SK-N-SH treated with all-trans-retinoic acid at 6 μM for 48 hours (cell line): ENCODE measurements at regions not wholly inside any gene's neighbourhood (a gene's known extent, or its start where the extent isn't known, plus 50 kb on each side); places are given as distances from the start of the nearest gene placed in this dataset.
"Not testable (repeated sequence)": the region's sequence is repeated elsewhere in the genome, so short reads cannot be mapped to it uniquely, and the experiment has no call there.

Experiments
- ATAC-seq: fragments of 200-7000 bp; cut with Tn5 transposase; 3 replicates; pipeline ENCODE4 v1.9.1; 2020; ENCODE audit warnings: mild to moderate bottlenecking, moderate library complexity
- ARNTL ChIP-seq: fragments of 450-650 bp; formaldehyde crosslinking; IDR thresholded peaks from 2 replicates; pipeline ENCODE4 v1.5.0; 2020; ENCODE audit warnings: low read depth, mild to moderate bottlenecking, moderate library complexity, borderline replicate concordance
- CREB5 ChIP-seq: fragments of 250-450 bp; sonication (Bioruptor Pico); IDR thresholded peaks from 2 replicates; pipeline ENCODE4 v1.5.1; 2020; ENCODE audit warnings: low read depth, mild to moderate bottlenecking, moderate library complexity
- CSDC2 ChIP-seq: fragments of 250-450 bp; sonication (Bioruptor Pico); IDR thresholded peaks from 2 replicates; pipeline ENCODE4 v1.5.0; 2020; ENCODE audit warnings: mild to moderate bottlenecking, moderate library complexity
- CSRNP3 ChIP-seq: fragments of 250-450 bp; sonication (Bioruptor Pico); IDR thresholded peaks from 2 replicates; pipeline ENCODE4 v1.5.1; 2021; ENCODE audit warnings: mild to moderate bottlenecking, moderate library complexity
- ESRRG ChIP-seq: fragments of 250-450 bp; sonication (Bioruptor Pico); IDR thresholded peaks from 2 replicates; pipeline ENCODE4 v1.6.1; 2021; ENCODE audit warnings: mild to moderate bottlenecking
- GLIS3 ChIP-seq: fragments of 250-450 bp; sonication (Bioruptor Pico); IDR thresholded peaks from 2 replicates; pipeline ENCODE4 v1.5.0; 2020; ENCODE audit warnings: mild to moderate bottlenecking, moderate library complexity
- ISL1 ChIP-seq: fragments of 250-450 bp; sonication (Bioruptor Pico); IDR thresholded peaks from 2 replicates; pipeline ENCODE4 v2.1.2; 2022; ENCODE audit warnings: mild to moderate bottlenecking, moderate library complexity
- OSR1 ChIP-seq: fragments of 250-450 bp; sonication (Bioruptor Pico); IDR thresholded peaks from 2 replicates; pipeline ENCODE4 v1.8.0; 2022; ENCODE audit warnings: moderate library complexity, mild to moderate bottlenecking, inconsistent platforms
- PATZ1 ChIP-seq: fragments of 250-450 bp; sonication (Bioruptor Pico); IDR thresholded peaks from 2 replicates; pipeline ENCODE4 v1.8.0; 2020; ENCODE audit warnings: mild to moderate bottlenecking, moderate library complexity, borderline replicate concordance
- POU6F1 ChIP-seq: fragments of 250-450 bp; sonication (Bioruptor Pico); IDR thresholded peaks from 2 replicates; pipeline ENCODE4 v1.8.0; 2021; ENCODE audit warnings: low read depth, mild to moderate bottlenecking, moderate library complexity, borderline replicate concordance
- PPARA ChIP-seq: fragments of 250-450 bp; sonication (Bioruptor Pico); IDR thresholded peaks from 2 replicates; pipeline ENCODE4 v1.5.0; 2020; ENCODE audit warnings: mild to moderate bottlenecking, borderline replicate concordance
- SNAI2 ChIP-seq: fragments of 250-450 bp; sonication (Bioruptor Pico); IDR thresholded peaks from 2 replicates; pipeline ENCODE4 v1.5.0; 2020; ENCODE audit warnings: mild to moderate bottlenecking, moderate library complexity
- TCF4 ChIP-seq: fragments of 250-450 bp; sonication (Bioruptor Pico); IDR thresholded peaks from 2 replicates; pipeline ENCODE4 v1.8.0; 2021; ENCODE audit warnings: mild to moderate bottlenecking, moderate library complexity, borderline replicate concordance
- TOX ChIP-seq: fragments of 250-450 bp; sonication (Bioruptor Pico); IDR thresholded peaks from 2 replicates; pipeline ENCODE4 v1.8.0; 2021; ENCODE audit warnings: mild to moderate bottlenecking, moderate library complexity, borderline replicate concordance
- TSHZ2 ChIP-seq: fragments of 250-450 bp; sonication (Bioruptor Pico); IDR thresholded peaks from 2 replicates; pipeline ENCODE4 v1.5.0; 2020; ENCODE audit warnings: mild to moderate bottlenecking, moderate library complexity
- ZC3H10 ChIP-seq: fragments of 250-450 bp; sonication (Bioruptor Pico); IDR thresholded peaks from 2 replicates; pipeline ENCODE4 v1.5.1; 2021; ENCODE audit warnings: mild to moderate bottlenecking, moderate library complexity
- ZFP3 ChIP-seq: fragments of 250-450 bp; sonication (Bioruptor Pico); IDR thresholded peaks from 2 replicates; pipeline ENCODE4 v1.5.0; 2020; ENCODE audit warnings: mild to moderate bottlenecking, moderate library complexity
- ZFP30 ChIP-seq: fragments of 450-650 bp; formaldehyde crosslinking; IDR thresholded peaks from 2 replicates; pipeline ENCODE4 v1.5.0; 2022; ENCODE audit warnings: mild to moderate bottlenecking, moderate library complexity
- ZNF565 ChIP-seq: fragments of 450-650 bp; formaldehyde crosslinking; conservative IDR thresholded peaks from 2 replicates; pipeline ENCODE4 v1.5.0; 2020; ENCODE audit warnings: low read depth, mild to moderate bottlenecking, moderate library complexity
- ZNF70 ChIP-seq: fragments of 450-650 bp; formaldehyde crosslinking; IDR thresholded peaks from 2 replicates; pipeline ENCODE4 v1.5.0; 2020; ENCODE audit warnings: mild to moderate bottlenecking, moderate library complexity
- ZNF8 ChIP-seq: fragments of 450-650 bp; formaldehyde crosslinking; IDR thresholded peaks from 2 replicates; pipeline ENCODE4 v1.5.0; 2020; ENCODE audit warnings: mild to moderate bottlenecking, moderate library complexity

GRCh38 chr6:122182061-122182460 is 217.4 kb upstream of the HSF2 start:
- no peak for ATAC-seq
- no peak for TF ChIP-seq POU6F1 (CRISPR knock-in tag)
- TF ChIP-seq ZNF8 = no peak
- no peak for TF ChIP-seq TOX
- TF ChIP-seq CSRNP3 = no peak
- no peak for TF ChIP-seq PATZ1
- no peak for TF ChIP-seq ARNTL
- TF ChIP-seq TCF4 (CRISPR knock-in tag) = no peak
- no peak for TF ChIP-seq ISL1
- no peak for TF ChIP-seq ZFP3 (CRISPR knock-in tag)
- TF ChIP-seq TSHZ2 = no peak
- TF ChIP-seq ZFP30 (CRISPR knock-in tag) = no peak

GRCh38 chr6:122184401-122184827 is 215.0 kb upstream of the HSF2 start:
- TF ChIP-seq ESRRG (CRISPR knock-in tag) (no peak), ZNF70 (CRISPR knock-in tag) (no peak), TOX (no peak), TSHZ2 (no peak), ZC3H10 (no peak), POU6F1 (CRISPR knock-in tag) (no peak), ZNF8 (no peak), OSR1 (CRISPR knock-in tag) (no peak), CSDC2 (CRISPR knock-in tag) (no peak), SNAI2 (no peak), GLIS3 (CRISPR knock-in tag) (no peak), CREB5 (CRISPR knock-in tag) (no peak), ZNF565 (CRISPR knock-in tag) (no peak), PPARA (no peak), PATZ1 (no peak), ZFP30 (CRISPR knock-in tag) (no peak), ISL1 (no peak)
- peak; percentile 91 for ATAC-seq

GRCh38 chr6:122185458-122185857 is 214.0 kb upstream of the HSF2 start:
- ATAC-seq = not testable (repeated sequence)
